ENCODE measurements at regions not wholly inside any gene's neighbourhood (a gene's known extent, or its start where the extent isn't known, plus 50 kb on each side); places are given as distances from the start of the nearest gene placed in this dataset.

- TF ChIP-seq, protein P1, sequence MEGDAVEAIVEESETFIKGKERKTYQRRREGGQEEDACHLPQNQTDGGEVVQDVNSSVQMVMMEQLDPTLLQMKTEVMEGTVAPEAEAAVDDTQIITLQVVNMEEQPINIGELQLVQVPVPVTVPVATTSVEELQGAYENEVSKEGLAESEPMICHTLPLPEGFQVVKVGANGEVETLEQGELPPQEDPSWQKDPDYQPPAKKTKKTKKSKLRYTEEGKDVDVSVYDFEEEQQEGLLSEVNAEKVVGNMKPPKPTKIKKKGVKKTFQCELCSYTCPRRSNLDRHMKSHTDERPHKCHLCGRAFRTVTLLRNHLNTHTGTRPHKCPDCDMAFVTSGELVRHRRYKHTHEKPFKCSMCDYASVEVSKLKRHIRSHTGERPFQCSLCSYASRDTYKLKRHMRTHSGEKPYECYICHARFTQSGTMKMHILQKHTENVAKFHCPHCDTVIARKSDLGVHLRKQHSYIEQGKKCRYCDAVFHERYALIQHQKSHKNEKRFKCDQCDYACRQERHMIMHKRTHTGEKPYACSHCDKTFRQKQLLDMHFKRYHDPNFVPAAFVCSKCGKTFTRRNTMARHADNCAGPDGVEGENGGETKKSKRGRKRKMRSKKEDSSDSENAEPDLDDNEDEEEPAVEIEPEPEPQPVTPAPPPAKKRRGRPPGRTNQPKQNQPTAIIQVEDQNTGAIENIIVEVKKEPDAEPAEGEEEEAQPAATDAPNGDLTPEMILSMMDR (IDR thresholded peaks at IDR 0.05), result no peak
- no peak for TF ChIP-seq POLR2A (IDR thresholded peaks at IDR 0.05)
These were observed 80.0 kb upstream of the TRIO start for GRCh38 chr5:14063138-14063537.

Measured in right lobe of liver (tissue), 4 donors.